Right forelimb (tissue), 1 donor: ENCODE measurements at regions not wholly inside any gene's neighbourhood (a gene's known extent, or its start where the extent isn't known, plus 50 kb on each side); places are given as distances from the start of the nearest gene placed in this dataset.

Experiments
- DNase-seq: peaks from one replicate; pipeline ENCODE4 v3.0.0-alpha.2; 2018

GRCh38 chr5:89283728-89284493 is 400.9 kb upstream of the MEF2C start:
- DNase-seq: no peak

GRCh38 chr5:89282554-89283510 is 399.8 kb upstream of the MEF2C start:
- no peak for DNase-seq

GRCh38 chr5:89281766-89282553 is 399.0 kb upstream of the MEF2C start:
- DNase-seq: no peak

GRCh38 chr5:89281211-89281610 is 398.2 kb upstream of the MEF2C start:
- no peak for DNase-seq

GRCh38 chr5:89280103-89281037 is 397.4 kb upstream of the MEF2C start:
- DNase-seq: no peak

- no peak for DNase-seq
Measured at GRCh38 chr5:89279391-89280036, 396.5 kb upstream of the MEF2C start.

GRCh38 chr5:89277816-89278215 is 394.8 kb upstream of the MEF2C start:
- no peak for DNase-seq

GRCh38 chr5:89276566-89277305 is 393.8 kb upstream of the MEF2C start:
- DNase-seq: no peak

- DNase-seq: no peak
Measured at GRCh38 chr5:89275066-89275855, 392.3 kb upstream of the MEF2C start.

GRCh38 chr5:89273289-89273688 is 390.3 kb upstream of the MEF2C start:
- DNase-seq: no peak

- no peak for DNase-seq
Measured at GRCh38 chr5:89270901-89271300, 387.9 kb upstream of the MEF2C start.

GRCh38 chr5:89269721-89270120 is 386.7 kb upstream of the MEF2C start:
- no peak for DNase-seq

- DNase-seq: no peak
Measured at GRCh38 chr5:89268460-89268859, 385.5 kb upstream of the MEF2C start.

GRCh38 chr5:89267788-89268187 is 384.8 kb upstream of the MEF2C start:
- DNase-seq: no peak

GRCh38 chr5:89265511-89266179 is 382.7 kb upstream of the MEF2C start:
- no peak for DNase-seq

- DNase-seq: no peak
Measured at GRCh38 chr5:89263846-89264245, 380.9 kb upstream of the MEF2C start.

- no peak for DNase-seq
Measured at GRCh38 chr5:89262030-89262429, 379.0 kb upstream of the MEF2C start.

GRCh38 chr5:89260254-89260653 is 377.3 kb upstream of the MEF2C start:
- DNase-seq: no peak

GRCh38 chr5:89255845-89256463 is 373.0 kb upstream of the MEF2C start:
- no peak for DNase-seq
